ENCODE measurements at regions not wholly inside any gene's neighbourhood (a gene's known extent, or its start where the extent isn't known, plus 50 kb on each side); places are given as distances from the start of the nearest gene placed in this dataset.

DNA sequence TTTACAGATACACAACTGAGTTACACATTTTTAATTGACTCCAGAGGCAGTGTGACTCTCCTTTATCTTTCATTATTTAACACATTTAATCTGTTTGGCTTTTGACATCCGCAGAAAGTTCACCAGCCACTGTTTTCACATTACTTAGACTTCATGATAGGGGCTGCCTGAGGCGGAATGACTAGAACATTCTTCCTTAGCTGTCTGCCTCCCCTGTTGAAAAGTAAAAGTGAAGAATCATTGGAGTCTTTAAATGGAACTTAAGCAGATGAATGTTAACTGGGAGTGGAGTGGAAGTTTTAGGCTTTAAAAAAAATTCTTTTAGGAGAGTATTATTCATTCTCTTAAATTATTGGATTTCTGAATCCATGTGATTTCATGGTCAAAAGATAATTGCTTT lies 229.2 kb upstream of the MTNR1B start:
- TF ChIP-seq, protein P1, sequence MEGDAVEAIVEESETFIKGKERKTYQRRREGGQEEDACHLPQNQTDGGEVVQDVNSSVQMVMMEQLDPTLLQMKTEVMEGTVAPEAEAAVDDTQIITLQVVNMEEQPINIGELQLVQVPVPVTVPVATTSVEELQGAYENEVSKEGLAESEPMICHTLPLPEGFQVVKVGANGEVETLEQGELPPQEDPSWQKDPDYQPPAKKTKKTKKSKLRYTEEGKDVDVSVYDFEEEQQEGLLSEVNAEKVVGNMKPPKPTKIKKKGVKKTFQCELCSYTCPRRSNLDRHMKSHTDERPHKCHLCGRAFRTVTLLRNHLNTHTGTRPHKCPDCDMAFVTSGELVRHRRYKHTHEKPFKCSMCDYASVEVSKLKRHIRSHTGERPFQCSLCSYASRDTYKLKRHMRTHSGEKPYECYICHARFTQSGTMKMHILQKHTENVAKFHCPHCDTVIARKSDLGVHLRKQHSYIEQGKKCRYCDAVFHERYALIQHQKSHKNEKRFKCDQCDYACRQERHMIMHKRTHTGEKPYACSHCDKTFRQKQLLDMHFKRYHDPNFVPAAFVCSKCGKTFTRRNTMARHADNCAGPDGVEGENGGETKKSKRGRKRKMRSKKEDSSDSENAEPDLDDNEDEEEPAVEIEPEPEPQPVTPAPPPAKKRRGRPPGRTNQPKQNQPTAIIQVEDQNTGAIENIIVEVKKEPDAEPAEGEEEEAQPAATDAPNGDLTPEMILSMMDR (IDR thresholded peaks at IDR 0.05; ENCODE audit: poor library complexity, severe bottlenecking) = no peak
- TF ChIP-seq POLR2AphosphoS5 (IDR thresholded peaks at IDR 0.05) (no peak), EZH2 (IDR thresholded peaks at IDR 0.05; ENCODE audit: borderline replicate concordance, insufficient read depth, low read length, poor library complexity, severe bottlenecking) (no peak), RAD21 (conservative IDR thresholded peaks at IDR 0.05) (no peak), SMC3 (conservative IDR thresholded peaks at IDR 0.05; ENCODE audit: poor library complexity) (no peak), MXI1 (conservative IDR thresholded peaks at IDR 0.05; ENCODE audit: poor library complexity, severe bottlenecking) (no peak)
- TF ChIP-seq, protein P2, sequence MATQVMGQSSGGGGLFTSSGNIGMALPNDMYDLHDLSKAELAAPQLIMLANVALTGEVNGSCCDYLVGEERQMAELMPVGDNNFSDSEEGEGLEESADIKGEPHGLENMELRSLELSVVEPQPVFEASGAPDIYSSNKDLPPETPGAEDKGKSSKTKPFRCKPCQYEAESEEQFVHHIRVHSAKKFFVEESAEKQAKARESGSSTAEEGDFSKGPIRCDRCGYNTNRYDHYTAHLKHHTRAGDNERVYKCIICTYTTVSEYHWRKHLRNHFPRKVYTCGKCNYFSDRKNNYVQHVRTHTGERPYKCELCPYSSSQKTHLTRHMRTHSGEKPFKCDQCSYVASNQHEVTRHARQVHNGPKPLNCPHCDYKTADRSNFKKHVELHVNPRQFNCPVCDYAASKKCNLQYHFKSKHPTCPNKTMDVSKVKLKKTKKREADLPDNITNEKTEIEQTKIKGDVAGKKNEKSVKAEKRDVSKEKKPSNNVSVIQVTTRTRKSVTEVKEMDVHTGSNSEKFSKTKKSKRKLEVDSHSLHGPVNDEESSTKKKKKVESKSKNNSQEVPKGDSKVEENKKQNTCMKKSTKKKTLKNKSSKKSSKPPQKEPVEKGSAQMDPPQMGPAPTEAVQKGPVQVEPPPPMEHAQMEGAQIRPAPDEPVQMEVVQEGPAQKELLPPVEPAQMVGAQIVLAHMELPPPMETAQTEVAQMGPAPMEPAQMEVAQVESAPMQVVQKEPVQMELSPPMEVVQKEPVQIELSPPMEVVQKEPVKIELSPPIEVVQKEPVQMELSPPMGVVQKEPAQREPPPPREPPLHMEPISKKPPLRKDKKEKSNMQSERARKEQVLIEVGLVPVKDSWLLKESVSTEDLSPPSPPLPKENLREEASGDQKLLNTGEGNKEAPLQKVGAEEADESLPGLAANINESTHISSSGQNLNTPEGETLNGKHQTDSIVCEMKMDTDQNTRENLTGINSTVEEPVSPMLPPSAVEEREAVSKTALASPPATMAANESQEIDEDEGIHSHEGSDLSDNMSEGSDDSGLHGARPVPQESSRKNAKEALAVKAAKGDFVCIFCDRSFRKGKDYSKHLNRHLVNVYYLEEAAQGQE (IDR thresholded peaks at IDR 0.05; ENCODE audit: borderline replicate concordance) = no peak

All from neural cell (in vitro differentiated cells).